ENCODE measurements at regions not wholly inside any gene's neighbourhood (a gene's known extent, or its start where the extent isn't known, plus 50 kb on each side); places are given as distances from the start of the nearest gene placed in this dataset.

DNA sequence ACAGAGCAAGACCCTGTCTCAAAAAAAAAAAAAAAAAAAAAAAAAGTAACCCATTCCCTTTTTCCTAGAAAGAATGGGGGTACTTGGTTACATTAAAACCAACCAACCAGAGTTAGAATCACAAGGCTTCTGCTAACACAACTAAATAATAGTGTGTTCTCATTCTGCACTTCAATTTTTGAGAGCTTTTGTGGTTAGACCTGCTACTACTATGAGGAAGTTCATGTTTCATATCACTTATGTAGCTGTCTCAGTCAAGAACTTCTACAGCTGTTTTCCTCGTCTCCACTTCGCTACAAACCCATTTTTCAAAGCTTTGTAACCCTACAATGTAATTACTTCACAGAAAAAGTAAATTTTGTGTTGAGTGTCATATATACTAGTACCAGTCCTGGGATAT is 58.3 kb downstream of the PDHA2 start:
- H3K4me2 ChIP-seq (ENCODE audit: control insufficient read depth, insufficient read depth): no peak overlapping the region
- DNase-seq (ENCODE audit: low read depth, low spot score) (no peak), ATAC-seq (peak; percentile 83), FAIRE-seq (no peak)
- POLR2A ChIA-PET: interaction anchor here (0.7 kb wide), 1 partner anchor 73 kb away, joined by 4 read pairs; no protein-coding TSS in a partner anchor
- RAD21 ChIA-PET (ENCODE audit: unreplicated experiment): no interaction called here
- no peak overlapping the region for H2AFZ ChIP-seq (ENCODE audit: control insufficient read depth, low read depth, low read length)
- no peak overlapping the region for H3K9ac ChIP-seq (ENCODE audit: control insufficient read depth, insufficient read depth, low read length)
- H3K4me1 ChIP-seq (ENCODE audit: control insufficient read depth, insufficient read depth, low read length): no peaks in the 10 kb centered on the region
- no peaks in the 10 kb centered on the region for H4K20me1 ChIP-seq (ENCODE audit: control insufficient read depth, insufficient read depth)
- WGBS (ENCODE audit: insufficient coverage, insufficient replicate concordance, low lambda C conversion rate, missing lambda C conversion rate): 5% methylated on average over 2 of the region's 2 CpGs
- H3K36me3 ChIP-seq (ENCODE audit: control insufficient read depth in 2 of 2, insufficient read depth in 2 of 2, low read length in 1 of 2): no peaks in the 10 kb centered on the region
- intact Hi-C loops (cut with micrococcal nuclease; ENCODE audit: unreplicated experiment) (no loop called here), in situ Hi-C loops (cut with MboI) (no loop called here)
- no TSS peak for BruUV-seq (replicated peaks)
- H3K79me2 ChIP-seq (ENCODE audit: control insufficient read depth, insufficient read depth, low read length): no peaks in the 10 kb centered on the region
- no peaks in the 10 kb centered on the region for H3K27me3 ChIP-seq (replicated peaks in 1 of 2; ENCODE audit: control insufficient read depth in 2 of 2, insufficient read depth in 2 of 2, low read length in 1 of 2)
- no peak overlapping the region for H3K4me3 ChIP-seq
- no peak overlapping the region for H3K27ac ChIP-seq (ENCODE audit: control insufficient read depth, insufficient read depth)
- CTCF ChIA-PET: interaction anchor here (0.6 kb wide), 2 partner anchors 64 to 359 kb away, joined by 3 read pairs; no protein-coding TSS in a partner anchor
- SMC1A ChIA-PET (ENCODE audit: uncharacterized antibody, unreplicated experiment): interaction anchor here (1.3 kb wide), 1 partner anchor 10 kb away, joined by 4 read pairs; no protein-coding TSS in a partner anchor
- no peaks in the 10 kb centered on the region for H3K9me3 ChIP-seq (replicated peaks; ENCODE audit: control insufficient read depth, insufficient read depth, low read length)
- TF ChIP-seq RELA (IDR thresholded peaks at IDR 0.05; ENCODE audit: borderline replicate concordance, partially characterized antibody) (no peak), JUNB (IDR thresholded peaks at IDR 0.05) (no peak), STAT3 (IDR thresholded peaks at IDR 0.05; ENCODE audit: low read depth, low read length) (no peak), NFYA (IDR thresholded peaks at IDR 0.05; ENCODE audit: borderline replicate concordance, low read depth, low read length) (no peak), JUND (IDR thresholded peaks at IDR 0.05; ENCODE audit: low read depth, low read length) (no peak), BMI1 (IDR thresholded peaks at IDR 0.05; ENCODE audit: borderline replicate concordance) (no peak), MTA3 (IDR thresholded peaks at IDR 0.05; ENCODE audit: borderline replicate concordance, low read length) (no peak), PML (IDR thresholded peaks at IDR 0.05; ENCODE audit: low read length) (no peak), RCOR1 (conservative IDR thresholded peaks at IDR 0.05; ENCODE audit: low read depth, low read length) (no peak), TAF1 (IDR thresholded peaks at IDR 0.05; ENCODE audit: borderline replicate concordance, low read depth, low read length) (no peak), SIX5 (IDR thresholded peaks at IDR 0.05; ENCODE audit: low read depth, low read length, severe bottlenecking) (no peak)
- TF ChIP-seq, protein P1, sequence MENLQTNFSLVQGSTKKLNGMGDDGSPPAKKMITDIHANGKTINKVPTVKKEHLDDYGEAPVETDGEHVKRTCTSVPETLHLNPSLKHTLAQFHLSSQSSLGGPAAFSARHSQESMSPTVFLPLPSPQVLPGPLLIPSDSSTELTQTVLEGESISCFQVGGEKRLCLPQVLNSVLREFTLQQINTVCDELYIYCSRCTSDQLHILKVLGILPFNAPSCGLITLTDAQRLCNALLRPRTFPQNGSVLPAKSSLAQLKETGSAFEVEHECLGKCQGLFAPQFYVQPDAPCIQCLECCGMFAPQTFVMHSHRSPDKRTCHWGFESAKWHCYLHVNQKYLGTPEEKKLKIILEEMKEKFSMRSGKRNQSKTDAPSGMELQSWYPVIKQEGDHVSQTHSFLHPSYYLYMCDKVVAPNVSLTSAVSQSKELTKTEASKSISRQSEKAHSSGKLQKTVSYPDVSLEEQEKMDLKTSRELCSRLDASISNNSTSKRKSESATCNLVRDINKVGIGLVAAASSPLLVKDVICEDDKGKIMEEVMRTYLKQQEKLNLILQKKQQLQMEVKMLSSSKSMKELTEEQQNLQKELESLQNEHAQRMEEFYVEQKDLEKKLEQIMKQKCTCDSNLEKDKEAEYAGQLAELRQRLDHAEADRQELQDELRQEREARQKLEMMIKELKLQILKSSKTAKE (IDR thresholded peaks at IDR 0.05; ENCODE audit: low read depth, poor library complexity, severe bottlenecking): no peak
- TF ChIP-seq, protein P2, sequence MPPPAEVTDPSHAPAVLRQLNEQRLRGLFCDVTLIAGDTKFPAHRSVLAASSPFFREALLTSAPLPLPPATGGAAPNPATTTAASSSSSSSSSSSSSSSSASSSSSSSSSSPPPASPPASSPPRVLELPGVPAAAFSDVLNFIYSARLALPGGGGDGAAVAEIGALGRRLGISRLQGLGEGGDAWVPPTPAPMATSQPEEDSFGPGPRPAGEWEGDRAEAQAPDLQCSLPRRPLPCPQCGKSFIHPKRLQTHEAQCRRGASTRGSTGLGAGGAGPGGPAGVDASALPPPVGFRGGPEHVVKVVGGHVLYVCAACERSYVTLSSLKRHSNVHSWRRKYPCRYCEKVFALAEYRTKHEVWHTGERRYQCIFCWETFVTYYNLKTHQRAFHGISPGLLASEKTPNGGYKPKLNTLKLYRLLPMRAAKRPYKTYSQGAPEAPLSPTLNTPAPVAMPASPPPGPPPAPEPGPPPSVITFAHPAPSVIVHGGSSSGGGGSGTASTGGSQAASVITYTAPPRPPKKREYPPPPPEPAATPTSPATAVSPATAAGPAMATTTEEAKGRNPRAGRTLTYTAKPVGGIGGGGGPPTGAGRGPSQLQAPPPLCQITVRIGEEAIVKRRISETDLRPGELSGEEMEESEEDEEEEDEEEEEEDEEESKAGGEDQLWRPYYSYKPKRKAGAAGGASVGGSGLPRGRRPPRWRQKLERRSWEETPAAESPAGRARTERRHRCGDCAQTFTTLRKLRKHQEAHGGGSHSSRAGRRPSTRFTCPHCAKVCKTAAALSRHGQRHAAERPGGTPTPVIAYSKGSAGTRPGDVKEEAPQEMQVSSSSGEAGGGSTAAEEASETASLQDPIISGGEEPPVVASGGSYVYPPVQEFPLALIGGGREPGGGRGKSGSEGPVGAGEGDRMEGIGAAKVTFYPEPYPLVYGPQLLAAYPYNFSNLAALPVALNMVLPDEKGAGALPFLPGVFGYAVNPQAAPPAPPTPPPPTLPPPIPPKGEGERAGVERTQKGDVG (CRISPR knock-in tag; IDR thresholded peaks at IDR 0.05): no peak
- TF ChIP-seq, protein P3, sequence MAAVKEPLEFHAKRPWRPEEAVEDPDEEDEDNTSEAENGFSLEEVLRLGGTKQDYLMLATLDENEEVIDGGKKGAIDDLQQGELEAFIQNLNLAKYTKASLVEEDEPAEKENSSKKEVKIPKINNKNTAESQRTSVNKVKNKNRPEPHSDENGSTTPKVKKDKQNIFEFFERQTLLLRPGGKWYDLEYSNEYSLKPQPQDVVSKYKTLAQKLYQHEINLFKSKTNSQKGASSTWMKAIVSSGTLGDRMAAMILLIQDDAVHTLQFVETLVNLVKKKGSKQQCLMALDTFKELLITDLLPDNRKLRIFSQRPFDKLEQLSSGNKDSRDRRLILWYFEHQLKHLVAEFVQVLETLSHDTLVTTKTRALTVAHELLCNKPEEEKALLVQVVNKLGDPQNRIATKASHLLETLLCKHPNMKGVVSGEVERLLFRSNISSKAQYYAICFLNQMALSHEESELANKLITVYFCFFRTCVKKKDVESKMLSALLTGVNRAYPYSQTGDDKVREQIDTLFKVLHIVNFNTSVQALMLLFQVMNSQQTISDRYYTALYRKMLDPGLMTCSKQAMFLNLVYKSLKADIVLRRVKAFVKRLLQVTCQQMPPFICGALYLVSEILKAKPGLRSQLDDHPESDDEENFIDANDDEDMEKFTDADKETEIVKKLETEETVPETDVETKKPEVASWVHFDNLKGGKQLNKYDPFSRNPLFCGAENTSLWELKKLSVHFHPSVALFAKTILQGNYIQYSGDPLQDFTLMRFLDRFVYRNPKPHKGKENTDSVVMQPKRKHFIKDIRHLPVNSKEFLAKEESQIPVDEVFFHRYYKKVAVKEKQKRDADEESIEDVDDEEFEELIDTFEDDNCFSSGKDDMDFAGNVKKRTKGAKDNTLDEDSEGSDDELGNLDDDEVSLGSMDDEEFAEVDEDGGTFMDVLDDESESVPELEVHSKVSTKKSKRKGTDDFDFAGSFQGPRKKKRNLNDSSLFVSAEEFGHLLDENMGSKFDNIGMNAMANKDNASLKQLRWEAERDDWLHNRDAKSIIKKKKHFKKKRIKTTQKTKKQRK (IDR thresholded peaks at IDR 0.05; ENCODE audit: low read depth, low read length): no peak
- TF ChIP-seq, protein P4, sequence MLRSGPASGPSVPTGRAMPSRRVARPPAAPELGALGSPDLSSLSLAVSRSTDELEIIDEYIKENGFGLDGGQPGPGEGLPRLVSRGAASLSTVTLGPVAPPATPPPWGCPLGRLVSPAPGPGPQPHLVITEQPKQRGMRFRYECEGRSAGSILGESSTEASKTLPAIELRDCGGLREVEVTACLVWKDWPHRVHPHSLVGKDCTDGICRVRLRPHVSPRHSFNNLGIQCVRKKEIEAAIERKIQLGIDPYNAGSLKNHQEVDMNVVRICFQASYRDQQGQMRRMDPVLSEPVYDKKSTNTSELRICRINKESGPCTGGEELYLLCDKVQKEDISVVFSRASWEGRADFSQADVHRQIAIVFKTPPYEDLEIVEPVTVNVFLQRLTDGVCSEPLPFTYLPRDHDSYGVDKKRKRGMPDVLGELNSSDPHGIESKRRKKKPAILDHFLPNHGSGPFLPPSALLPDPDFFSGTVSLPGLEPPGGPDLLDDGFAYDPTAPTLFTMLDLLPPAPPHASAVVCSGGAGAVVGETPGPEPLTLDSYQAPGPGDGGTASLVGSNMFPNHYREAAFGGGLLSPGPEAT (IDR thresholded peaks at IDR 0.05; ENCODE audit: low read depth): no peak

All from GM12878 (cell line).